HG03025 (cell line): ENCODE measurements at regions not wholly inside any gene's neighbourhood (a gene's known extent, or its start where the extent isn't known, plus 50 kb on each side); places are given as distances from the start of the nearest gene placed in this dataset.
"Not testable (repeated sequence)": the region's sequence is repeated elsewhere in the genome, so short reads cannot be mapped to it uniquely, and the experiment has no call there.

Experiments used
- ATAC-seq: cut with Tn5 transposase; IDR thresholded peaks from one replicate; pipeline ENCODE4 v1.9.1; 2021; ENCODE audit warnings: mild to moderate bottlenecking, moderate library complexity; ENCODE audit not compliant: unreplicated experiment, low FRiP score

- ATAC-seq, result no peak
Observed at GRCh38 chr14:106507354-106507753, 981.0 kb downstream of the TMEM121 start.

DNA sequence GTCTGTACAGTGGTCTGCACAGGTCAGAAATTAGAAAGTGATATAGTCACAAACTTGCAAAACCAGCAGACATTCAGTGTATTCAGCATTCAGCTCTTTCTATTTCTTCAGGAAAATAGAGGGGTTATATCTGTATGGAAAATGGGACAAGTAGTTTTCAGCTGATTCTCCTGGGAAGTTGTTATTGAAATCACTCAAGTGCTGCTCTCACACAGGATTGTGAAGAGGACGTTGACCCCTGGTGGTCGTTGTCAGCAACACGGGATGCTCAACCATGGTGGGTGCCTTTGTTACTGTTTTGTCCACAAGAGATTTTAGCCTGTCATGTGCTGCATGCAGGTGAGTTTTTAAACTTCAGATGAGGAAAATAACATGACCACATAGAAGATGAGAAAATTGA is 981.8 kb downstream of the TMEM121 start:
- no peak for ATAC-seq

DNA sequence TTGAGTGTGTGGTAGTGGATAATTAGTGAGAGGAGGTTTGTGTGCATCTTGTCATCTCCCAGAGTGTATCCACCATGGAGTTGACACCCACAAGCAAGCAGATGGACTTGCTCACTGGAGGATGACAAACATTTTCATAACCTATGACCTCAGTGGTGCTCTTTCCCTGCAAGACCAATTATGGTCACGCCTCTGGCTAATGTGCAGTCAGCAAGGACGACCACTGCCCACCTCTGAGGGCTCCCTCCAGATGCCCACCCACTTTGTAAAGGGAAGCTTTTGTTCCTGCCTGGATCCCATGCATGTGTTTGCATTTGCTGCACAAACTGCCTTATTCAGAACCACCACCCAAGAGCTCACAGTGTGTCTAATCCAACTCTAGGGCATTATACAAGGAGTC is 982.8 kb downstream of the TMEM121 start:
- no peak for ATAC-seq

GRCh38 chr14:106509807-106510206 is 983.4 kb downstream of the TMEM121 start:
- ATAC-seq, result no peak

- no peak for ATAC-seq
Observed at GRCh38 chr14:106511006-106511799, 984.8 kb downstream of the TMEM121 start.

GRCh38 chr14:106511800-106512198 is 985.4 kb downstream of the TMEM121 start:
- ATAC-seq, result no peak

DNA sequence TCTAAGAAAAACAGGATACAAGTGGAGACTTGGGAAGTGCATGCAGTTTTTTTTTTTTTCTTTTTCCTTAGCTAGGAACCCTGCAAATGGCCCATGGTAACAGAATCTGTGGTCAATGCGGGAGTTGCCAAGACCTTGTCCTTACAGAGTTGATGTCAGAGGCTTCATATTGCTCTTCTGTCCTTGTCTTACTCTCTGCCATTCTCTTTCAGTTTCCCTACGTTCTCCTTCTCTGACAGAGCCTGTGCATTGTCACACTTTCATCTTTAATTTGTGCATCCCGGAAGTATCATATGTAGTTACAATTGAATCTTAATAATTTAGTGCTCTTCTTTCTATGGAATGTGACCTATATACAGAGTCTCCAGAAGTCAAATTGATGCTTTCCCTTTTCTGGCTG is 986.9 kb downstream of the TMEM121 start:
- no peak for ATAC-seq

- ATAC-seq, result no peak
Observed at GRCh38 chr14:106518054-106518943, 991.9 kb downstream of the TMEM121 start.

DNA sequence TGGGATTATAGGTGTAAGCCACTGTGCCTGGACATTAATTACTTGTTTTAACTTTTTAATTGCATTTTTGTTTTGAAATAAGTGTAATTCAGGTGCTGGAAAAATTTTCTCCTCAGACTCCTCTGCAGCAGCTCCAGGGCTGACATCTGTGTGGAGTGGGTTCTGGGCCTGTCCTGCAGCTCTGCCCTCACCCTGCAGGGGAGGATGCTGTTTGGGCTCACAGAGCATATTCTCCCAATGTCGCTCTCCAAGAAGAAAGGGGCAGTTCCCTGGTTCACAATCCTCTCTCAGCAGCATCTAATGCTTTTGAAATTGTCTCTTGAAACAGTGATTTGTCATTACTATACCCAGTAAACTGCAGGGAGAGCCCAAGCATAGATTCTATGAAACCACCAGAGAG is 995.7 kb downstream of the TMEM121 start:
- ATAC-seq, result not testable (repeated sequence)

DNA sequence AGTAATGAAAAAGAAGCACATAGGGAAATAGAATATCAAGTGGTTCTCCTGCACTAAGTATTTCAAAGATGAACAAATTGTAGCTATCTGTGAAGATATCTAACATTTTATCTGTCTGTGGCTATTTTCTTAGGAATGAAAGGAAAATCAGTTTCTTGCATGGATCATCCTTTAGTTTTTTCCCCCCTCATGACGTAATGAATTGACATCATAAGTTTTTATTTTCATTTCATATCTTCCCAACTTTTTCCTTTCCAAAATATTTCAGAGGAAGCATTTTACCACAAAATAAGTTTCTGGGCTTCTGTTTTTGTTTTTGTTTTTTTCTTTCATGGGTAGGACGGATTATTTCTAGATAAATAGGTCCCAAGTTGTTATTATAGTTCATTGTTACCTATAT is 996.6 kb downstream of the TMEM121 start:
- ATAC-seq, result no peak

DNA sequence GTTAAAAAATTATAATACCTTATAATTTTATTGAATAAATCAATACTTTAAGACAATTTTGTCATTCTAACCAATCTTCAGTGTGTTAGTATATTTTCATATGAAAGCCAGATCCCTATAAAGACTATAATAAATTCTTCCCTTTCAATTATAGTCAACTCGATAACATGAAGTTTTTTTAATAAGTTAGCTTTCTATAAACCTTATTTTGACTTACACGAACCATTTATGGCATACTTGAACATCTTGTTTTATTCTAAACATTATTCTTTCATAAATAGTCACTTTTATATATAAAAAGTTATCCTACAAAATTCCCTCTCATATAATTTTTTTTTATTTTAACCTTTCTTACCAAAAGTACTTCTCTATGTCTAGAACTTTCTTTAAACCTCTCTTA is 1002.3 kb downstream of the TMEM121 start:
- ATAC-seq, result no peak

DNA sequence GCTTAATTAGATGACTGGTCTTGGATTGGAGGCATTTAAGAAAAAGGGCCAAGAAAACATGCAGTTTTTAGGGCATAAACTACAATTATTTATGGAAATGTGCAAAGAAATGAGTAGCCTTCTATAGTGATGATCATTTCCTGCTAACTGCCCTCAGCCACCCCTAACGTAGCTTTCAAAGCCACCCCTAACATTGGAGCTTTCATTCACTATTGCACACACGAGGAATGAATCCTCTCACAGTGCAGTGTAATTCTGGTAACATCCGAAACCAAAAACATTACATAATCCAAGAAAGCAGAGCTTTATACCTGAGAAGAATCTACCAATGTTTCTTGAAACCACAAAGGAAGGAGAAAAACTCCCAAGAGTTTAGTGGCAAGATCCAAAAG is 1003.6 kb downstream of the TMEM121 start:
- no peak for ATAC-seq

DNA sequence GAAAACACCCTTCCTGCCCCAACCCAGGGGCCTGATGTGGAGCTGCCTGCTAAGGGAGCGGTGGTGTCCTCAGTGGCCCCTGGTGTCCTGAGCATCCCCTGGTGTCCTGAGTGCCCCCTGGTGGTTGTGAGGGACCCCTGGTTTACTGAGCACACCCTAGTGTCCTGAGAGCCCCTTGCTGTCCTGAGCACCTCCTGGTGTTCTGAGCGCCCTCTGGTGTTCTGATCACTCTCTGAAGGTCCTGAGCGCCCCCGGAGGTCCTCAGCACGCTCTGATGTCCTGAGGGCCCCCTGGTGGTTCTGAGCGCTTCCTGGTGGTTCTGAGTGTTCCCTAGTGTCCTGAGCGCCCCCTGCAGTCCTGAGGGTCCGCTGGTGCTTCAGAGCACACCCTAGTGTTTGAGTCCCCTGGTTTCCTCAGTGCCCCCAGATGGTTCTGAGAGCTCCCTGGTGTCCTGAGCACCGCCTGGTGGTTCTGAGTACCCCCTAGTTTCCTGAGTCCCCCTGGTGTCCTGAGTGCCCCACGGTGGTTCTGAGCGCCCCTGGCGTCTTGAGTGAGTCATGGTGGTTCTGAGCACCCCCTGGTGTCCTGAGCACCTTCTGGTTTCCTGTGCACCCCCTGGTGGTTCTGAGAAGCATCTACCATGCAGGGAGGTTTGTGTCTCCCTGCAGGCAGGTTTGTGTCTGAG is 1004.2 kb downstream of the TMEM121 start:
- peak; percentile 55 for ATAC-seq

DNA sequence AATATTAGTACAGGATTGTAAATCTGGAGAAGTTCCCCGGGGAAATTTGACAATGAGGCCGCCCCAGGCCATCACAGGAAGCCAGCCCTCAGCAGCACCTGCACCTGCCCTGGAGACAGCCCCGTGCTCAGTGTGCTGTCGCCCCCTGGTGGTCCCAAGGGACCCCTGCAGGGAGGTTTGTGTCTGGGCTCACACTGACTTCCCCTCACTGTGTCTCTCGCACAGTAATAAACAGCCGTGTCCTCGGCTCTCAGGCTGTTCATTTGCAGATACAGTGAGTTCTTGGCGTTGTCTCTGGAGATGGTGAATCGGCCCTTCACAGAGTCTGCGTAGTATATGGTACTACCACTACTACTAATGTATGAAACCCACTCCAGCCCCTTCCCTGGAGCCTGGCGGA is 1011.2 kb downstream of the TMEM121 start:
- not testable (repeated sequence) for ATAC-seq

GRCh38 chr14:106538201-106538600 is 1011.8 kb downstream of the TMEM121 start:
- no peak for ATAC-seq

- no peak for ATAC-seq
Observed at GRCh38 chr14:106547735-106548434, 1021.5 kb downstream of the TMEM121 start.

- no peak for ATAC-seq
Observed at GRCh38 chr14:106549064-106549463, 1022.7 kb downstream of the TMEM121 start.

DNA sequence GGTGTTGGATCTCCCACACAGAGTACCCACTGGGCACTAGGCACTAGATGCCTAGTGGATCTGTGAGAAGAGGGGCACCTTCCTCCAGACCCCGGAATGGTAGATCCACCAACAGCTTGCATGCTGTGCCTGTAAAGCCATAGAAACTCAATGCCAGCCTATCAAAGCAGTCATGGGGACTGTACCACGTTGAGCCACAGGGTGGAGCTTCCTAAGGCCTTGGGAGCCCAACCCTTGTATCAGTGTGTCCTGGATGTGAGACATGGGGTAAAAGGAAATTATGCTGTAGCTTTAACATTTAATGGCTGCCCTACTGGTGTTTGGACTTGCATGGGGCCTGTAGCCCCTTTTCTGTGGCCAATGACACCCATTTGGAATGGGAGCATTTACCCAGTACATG is 1024.9 kb downstream of the TMEM121 start:
- no peak for ATAC-seq

- ATAC-seq, result not testable (repeated sequence)
Observed at GRCh38 chr14:106556211-106556610, 1029.8 kb downstream of the TMEM121 start.

DNA sequence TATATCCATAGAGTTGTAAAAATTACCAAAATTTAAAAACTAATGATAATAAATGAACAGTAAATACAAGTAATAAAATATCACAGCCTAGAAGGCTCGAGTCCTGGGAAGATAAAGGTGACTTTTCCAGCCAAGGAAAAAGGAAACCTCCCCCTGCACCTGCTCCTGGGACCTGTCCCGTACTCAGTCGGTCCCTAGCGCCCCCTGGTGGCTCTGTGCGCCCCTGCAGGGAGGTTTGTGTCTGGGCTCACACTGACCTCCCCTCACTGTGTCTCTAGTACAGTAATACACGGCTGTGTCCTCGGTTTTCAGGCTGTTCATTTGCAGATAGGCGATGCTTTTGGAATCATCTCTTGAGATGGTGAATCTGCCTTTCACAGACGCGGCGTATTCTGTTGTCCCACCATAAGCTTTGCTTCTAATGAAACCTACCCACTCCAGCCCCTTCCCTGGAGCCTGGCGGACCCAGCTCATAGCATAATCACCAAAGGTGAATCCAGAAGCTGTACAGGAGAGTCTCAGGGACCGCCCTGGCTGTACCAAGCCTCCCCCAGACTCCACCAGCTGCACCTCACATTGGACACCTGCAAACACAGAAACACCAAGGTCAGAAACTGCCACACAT is 1030.4 kb downstream of the TMEM121 start:
- no peak for ATAC-seq
